HG02852 (cell line): ENCODE measurements at regions not wholly inside any gene's neighbourhood (a gene's known extent, or its start where the extent isn't known, plus 50 kb on each side); places are given as distances from the start of the nearest gene placed in this dataset.

ENCODE experiments used
- ATAC-seq: cut with Tn5 transposase; IDR thresholded peaks from one replicate; pipeline ENCODE4 v1.9.1; 2021; ENCODE audit warnings: mild to moderate bottlenecking, moderate library complexity; ENCODE audit not compliant: unreplicated experiment

DNA sequence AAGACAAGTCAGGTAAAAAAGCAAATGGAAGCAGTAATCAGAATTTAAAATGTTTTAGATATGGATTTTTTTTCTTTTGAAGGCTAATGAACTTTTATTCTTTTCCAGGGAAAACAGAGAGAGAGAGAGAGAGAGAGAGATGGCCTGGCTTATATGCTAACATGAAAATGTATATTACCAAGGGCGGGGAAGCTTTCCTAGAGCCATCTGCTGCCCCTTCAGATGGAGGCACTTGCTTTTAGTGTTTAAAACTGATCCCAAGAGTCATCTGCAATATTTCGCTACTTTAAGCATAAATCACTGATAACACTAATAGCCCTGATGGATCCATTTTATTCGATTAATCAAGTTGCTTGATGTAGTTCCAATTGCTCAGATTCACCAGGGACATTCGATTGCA is 186.1 kb upstream of the ADAMTS16 start:
- no peak for ATAC-seq

GRCh38 chr5:4963265-4963664 is 176.9 kb upstream of the ADAMTS16 start:
- no peak for ATAC-seq

DNA sequence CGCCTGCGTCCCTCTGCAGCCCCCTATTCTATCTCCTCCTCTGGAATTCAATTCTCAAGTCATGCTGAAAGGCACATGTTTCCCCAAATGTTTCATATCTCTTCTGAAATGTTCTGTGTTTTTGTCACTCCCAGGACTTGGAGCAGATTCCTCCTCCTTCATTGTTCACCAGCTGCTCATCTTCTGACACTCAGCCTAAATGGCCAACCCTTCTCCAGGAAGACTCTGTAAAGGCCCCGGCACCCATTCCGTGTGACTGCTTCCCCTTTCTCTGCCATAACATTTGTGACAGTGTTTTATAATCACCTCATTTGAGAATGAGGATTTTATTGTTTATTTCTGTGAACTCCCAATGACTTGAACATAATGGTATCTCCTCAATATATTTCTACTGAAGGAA is 170.8 kb upstream of the ADAMTS16 start:
- ATAC-seq = no peak

- no peak for ATAC-seq
These were observed 170.0 kb upstream of the ADAMTS16 start for GRCh38 chr5:4970171-4970570.

- no peak for ATAC-seq
These were observed 163.2 kb upstream of the ADAMTS16 start for GRCh38 chr5:4976902-4977301.

DNA sequence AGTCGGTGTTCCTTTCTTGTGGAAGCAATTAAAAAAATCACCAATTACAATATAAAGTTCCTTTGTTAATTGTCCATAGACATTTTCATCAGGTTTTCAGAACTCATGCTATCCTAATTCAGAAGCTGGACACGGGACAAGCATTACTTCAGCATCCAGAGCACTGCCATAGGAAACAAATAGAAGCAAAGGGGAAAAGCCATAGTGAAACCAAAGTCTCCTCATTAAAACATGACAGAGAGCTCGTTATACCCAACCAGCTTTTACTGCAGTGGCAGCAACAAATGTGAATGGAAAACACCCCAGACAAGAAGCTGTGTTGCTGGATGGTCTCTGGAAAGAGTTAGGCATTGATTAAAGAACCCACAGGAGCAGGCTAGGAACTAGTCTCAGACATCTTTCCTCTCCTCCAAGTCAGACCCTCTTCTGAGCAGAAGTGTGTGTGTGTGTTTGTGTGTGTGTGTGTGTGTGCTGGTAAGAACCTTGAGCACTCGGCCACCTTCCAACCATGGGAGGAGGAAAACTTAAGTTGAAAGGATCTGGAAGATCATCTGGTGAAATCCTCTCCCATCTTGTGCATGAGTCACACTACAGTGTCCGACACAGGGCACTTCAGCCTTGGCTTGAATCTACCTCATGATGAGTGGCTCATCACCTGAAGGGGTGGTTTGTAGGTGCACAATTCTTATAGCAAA is 162.6 kb upstream of the ADAMTS16 start:
- ATAC-seq = no peak

DNA sequence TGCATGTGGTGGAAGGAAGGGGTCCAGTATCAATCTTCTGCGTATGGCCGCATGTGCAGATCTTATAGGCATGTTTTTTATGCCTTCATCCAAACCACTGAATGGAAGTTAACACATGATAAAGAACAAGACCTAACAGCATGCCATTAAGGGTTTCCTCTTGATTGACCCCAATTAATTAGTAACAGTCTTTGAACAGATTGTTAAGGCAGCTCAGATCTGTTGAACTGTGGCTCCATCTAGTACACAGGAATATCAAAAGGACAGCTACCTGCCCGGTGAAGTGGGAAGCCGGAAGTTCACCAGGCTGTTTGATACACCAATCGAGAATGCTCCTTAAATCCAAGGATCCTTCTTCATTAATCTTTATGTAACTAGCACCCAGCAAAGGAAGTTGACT is 159.9 kb upstream of the ADAMTS16 start:
- ATAC-seq = no peak

GRCh38 chr5:4981608-4982007 is 158.5 kb upstream of the ADAMTS16 start:
- ATAC-seq = no peak

GRCh38 chr5:4983701-4984100 is 156.4 kb upstream of the ADAMTS16 start:
- no peak for ATAC-seq

DNA sequence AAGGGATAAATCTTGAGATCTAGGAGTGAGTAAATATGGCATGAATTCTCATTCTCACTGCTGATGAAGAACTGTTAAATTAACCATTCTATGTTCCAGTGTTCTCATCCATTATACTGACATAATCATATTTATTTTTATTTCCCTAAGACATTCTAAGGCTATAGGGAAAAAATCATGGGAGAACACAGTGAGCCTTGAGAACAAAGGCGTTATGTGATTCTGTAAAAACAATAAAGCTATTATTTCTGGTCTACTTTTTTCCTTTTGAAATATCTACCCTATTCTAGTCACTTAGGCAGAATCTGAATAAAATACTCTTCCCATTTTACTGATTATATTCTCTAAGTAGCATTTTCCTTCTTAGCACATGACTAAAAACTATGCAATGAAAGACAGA is 155.7 kb upstream of the ADAMTS16 start:
- ATAC-seq = no peak

GRCh38 chr5:4987431-4987830 is 152.7 kb upstream of the ADAMTS16 start:
- no peak for ATAC-seq

- ATAC-seq = no peak
These were observed 151.0 kb upstream of the ADAMTS16 start for GRCh38 chr5:4989118-4989517.

DNA sequence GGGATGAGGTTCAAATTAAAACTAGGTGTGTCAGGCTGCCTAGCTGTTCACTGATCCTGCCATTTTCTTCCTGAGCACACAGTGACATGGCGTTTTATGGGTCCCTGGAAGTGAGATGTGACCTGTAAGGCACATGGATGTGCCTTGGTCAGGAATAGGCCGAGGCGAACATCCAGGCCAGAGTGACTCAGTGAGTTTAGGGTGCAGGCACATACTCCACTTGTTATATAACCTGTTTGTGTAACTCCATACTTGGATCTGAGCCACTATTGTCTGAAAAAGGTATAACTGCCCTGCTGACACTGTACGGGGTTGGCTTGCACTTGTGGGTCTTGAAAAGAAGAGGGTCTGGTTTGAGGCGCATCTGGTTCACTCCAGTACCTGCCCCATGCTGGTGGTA is 150.1 kb upstream of the ADAMTS16 start:
- no peak for ATAC-seq

DNA sequence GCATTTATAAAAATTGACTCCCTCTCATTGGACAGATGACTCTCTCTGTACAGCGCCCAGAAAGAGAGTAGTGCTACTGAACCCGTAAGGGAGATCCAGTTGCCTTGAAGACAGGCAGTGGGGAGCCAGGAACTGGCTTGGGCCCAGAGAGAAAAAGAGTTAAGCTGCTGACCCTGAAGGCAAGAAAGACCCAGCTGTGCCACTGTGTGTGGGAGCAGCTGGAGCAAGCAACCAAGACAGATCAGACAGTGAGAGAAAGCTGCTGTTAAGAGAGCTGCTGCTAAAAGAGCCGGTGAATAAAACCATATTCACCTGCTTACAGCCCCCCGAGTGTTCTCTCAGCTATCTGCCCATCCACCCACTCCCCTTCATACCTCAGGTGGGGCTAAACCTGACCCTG is 149.7 kb upstream of the ADAMTS16 start:
- ATAC-seq = no peak

DNA sequence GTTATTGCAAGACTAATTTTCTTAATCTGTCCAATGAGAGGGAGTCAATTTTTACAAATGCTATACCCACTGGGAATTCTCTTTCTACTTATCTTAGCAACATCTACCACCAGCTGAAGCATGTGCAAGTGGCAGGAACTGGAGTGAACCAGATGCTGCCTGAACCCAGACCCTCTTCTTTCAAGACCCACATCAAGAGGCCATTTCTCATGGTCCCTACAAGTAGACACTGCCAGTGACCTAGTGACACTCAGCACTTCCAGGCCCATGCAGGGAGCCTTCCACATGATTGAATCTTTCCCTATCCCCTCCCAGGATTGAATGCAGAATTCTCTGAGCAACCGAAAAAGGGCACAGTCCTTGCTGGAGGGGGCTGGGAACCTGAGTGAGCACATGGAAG is 148.2 kb upstream of the ADAMTS16 start:
- ATAC-seq = no peak

DNA sequence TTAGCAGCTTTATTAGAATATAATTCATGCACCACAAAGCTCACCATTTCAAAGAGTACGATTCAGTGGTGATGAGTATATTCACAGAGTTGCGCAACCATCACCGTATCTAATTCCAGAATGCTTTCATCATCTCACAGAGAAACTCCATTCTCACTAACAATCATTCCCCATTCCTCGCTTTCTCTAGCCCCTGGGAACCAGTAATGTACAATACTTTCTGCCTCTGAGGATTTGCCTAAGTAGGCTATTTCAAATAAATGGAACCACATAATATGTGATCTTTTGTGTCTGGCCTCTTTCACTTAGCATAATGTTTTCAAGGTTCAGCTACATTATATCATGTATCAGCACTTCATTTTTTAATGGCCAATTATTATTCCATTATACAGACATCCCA is 145.1 kb upstream of the ADAMTS16 start:
- no peak for ATAC-seq

DNA sequence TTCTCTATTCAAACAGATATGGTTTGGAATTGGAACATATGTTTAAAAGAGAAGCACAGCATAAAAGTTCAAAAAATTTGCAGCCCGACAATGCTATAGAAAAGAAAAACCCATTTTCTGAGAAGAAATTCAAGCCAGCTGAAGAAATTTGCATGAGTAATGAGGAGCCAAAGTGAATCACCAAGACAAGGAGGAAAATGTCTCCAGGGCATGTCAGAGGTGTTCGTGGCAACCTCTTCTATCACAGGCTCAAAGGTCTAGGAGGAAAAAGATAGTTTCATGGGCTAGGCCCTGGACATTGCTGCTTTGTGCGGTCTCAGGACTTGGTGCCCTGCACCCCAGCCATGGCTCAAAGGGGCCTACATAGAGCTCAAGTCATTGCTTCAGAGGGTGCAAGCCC is 134.8 kb upstream of the ADAMTS16 start:
- no peak for ATAC-seq

- ATAC-seq = no peak
These were observed 133.6 kb upstream of the ADAMTS16 start for GRCh38 chr5:5006548-5006947.

- no peak for ATAC-seq
These were observed 130.9 kb upstream of the ADAMTS16 start for GRCh38 chr5:5009240-5009639.

- ATAC-seq = no peak
These were observed 129.0 kb upstream of the ADAMTS16 start for GRCh38 chr5:5011151-5011550.

DNA sequence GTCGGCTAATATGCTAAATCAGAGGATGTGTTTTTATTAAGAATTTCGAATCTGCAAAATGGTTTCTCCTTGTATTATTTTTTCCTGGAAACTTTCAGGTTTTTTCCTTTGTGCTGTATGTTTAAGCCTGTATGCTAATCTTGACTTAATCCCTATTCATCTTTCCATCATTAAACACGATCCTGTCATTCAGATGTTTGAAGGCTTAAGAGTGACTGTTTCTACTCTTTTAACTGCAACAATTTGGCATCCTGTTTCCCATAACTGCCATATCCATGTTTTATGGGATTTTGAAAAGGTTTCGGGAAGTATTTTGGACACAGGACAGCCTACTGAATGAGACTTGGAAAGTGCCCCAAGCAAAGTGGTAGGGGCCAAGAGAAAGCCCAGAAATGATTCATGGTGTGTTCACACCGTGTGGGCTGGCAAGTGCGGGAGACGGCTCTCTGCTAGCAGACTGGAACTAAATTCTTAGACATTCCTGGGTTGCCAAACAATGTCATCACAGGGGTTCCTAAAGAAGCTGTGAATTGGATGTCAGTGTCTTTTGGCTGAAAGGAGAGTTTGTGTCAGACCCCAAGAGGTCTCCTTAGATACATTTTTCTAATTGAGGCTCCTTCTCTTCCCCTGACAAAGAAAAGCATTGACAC is 125.4 kb upstream of the ADAMTS16 start:
- ATAC-seq = no peak

- peak; percentile 73 for ATAC-seq
These were observed 122.1 kb upstream of the ADAMTS16 start for GRCh38 chr5:5017827-5018577.
